ENCODE measurements at regions not wholly inside any gene's neighbourhood (a gene's known extent, or its start where the extent isn't known, plus 50 kb on each side); places are given as distances from the start of the nearest gene placed in this dataset.

- no peaks in the 10 kb centered on the region for H3K36me3 ChIP-seq
- TF ChIP-seq CTCF (IDR thresholded peaks at IDR 0.05) (no peak), POLR2AphosphoS5 (IDR thresholded peaks at IDR 0.05) (no peak), EP300 (IDR thresholded peaks at IDR 0.05) (no peak), POLR2A (IDR thresholded peaks at IDR 0.05) (no peak)
- H3K27ac ChIP-seq: no peak overlapping the region
- H3K27me3 ChIP-seq: no peaks in the 10 kb centered on the region
- ATAC-seq: no peak
- no peak overlapping the region for H3K4me3 ChIP-seq
- H3K4me1 ChIP-seq: no peaks in the 10 kb centered on the region
- no peaks in the 10 kb centered on the region for H3K9me3 ChIP-seq
- 90 to 96% methylated on average over 2 of the region's 2 CpGs for WGBS, 2 donors (ENCODE audit: low coverage in 1 of 2)
These were observed 244.2 kb downstream of the LMO4 start for GRCh38 chr1:87572891-87573290.

- Histone ChIP-seq H3K27me3 (no peaks in the 10 kb centered on the region), H3K27ac (no peak overlapping the region), H3K4me3 (no peak overlapping the region), H3K36me3 (no peaks in the 10 kb centered on the region), H3K4me1 (no peaks in the 10 kb centered on the region), H3K9me3 (no peaks in the 10 kb centered on the region)
- ATAC-seq: no peak
- WGBS, 2 donors (ENCODE audit: low coverage in 1 of 2): 30 to 34% methylated on average over 3 of the region's 3 CpGs
- TF ChIP-seq POLR2A (IDR thresholded peaks at IDR 0.05) (no peak), CTCF (IDR thresholded peaks at IDR 0.05) (no peak), POLR2AphosphoS5 (IDR thresholded peaks at IDR 0.05) (no peak), EP300 (IDR thresholded peaks at IDR 0.05) (no peak)
These were observed 246.8 kb downstream of the LMO4 start for GRCh38 chr1:87575528-87575927.

GRCh38 chr1:87578464-87578863, 249.8 kb downstream of the LMO4 start:
- Histone ChIP-seq H3K4me3 (no peak overlapping the region), H3K36me3 (no peaks in the 10 kb centered on the region), H3K27ac (no peak overlapping the region), H3K4me1 (peaks cover 0 to 2% (median 0%) of the 10 kb centered on the region in 3 donors), H3K9me3 (no peaks in the 10 kb centered on the region), H3K27me3 (no peaks in the 10 kb centered on the region)
- no peak for TF ChIP-seq CTCF (IDR thresholded peaks at IDR 0.05)
- no peak for TF ChIP-seq POLR2A (IDR thresholded peaks at IDR 0.05)
- no peak for TF ChIP-seq POLR2AphosphoS5 (IDR thresholded peaks at IDR 0.05)
- 33 to 40% methylated on average over 2 of the region's 3 CpGs for WGBS, 2 donors (ENCODE audit: low coverage in 1 of 2)
- ATAC-seq: no peak

- Histone ChIP-seq H3K36me3 (no peaks in the 10 kb centered on the region), H3K4me3 (no peak overlapping the region), H3K9me3 (no peaks in the 10 kb centered on the region), H3K4me1 (peaks cover 0 to 14% (median 3%) of the 10 kb centered on the region in 3 donors), H3K27ac (no peak overlapping the region), H3K27me3 (no peaks in the 10 kb centered on the region)
- 33 to 40% methylated on average over 4 of the region's 4 CpGs for WGBS, 2 donors (ENCODE audit: low coverage in 1 of 2)
- TF ChIP-seq CTCF (IDR thresholded peaks at IDR 0.05): no peak
- TF ChIP-seq POLR2A (IDR thresholded peaks at IDR 0.05): no peak
- TF ChIP-seq EP300 (IDR thresholded peaks at IDR 0.05): no peak
- no peak for TF ChIP-seq POLR2AphosphoS5 (IDR thresholded peaks at IDR 0.05)
- no peak for ATAC-seq
These were observed 254.8 kb downstream of the LMO4 start for GRCh38 chr1:87583459-87583858.

GRCh38 chr1:87584586-87584985, 255.9 kb downstream of the LMO4 start:
- Histone ChIP-seq H3K4me1 (peaks cover 0 to 14% (median 3%) of the 10 kb centered on the region in 3 donors), H3K27ac (no peak overlapping the region), H3K4me3 (no peak overlapping the region), H3K27me3 (no peaks in the 10 kb centered on the region), H3K36me3 (no peaks in the 10 kb centered on the region), H3K9me3 (no peaks in the 10 kb centered on the region)
- 67 to 71% methylated on average over 1 of the region's 1 CpG for WGBS, 2 donors (ENCODE audit: low coverage in 1 of 2)
- ATAC-seq: no peak
- TF ChIP-seq CTCF (IDR thresholded peaks at IDR 0.05): no peak
- TF ChIP-seq POLR2A (IDR thresholded peaks at IDR 0.05): no peak
- no peak for TF ChIP-seq EP300 (IDR thresholded peaks at IDR 0.05)
- TF ChIP-seq POLR2AphosphoS5 (IDR thresholded peaks at IDR 0.05): no peak
